BLaER1 (cell line): ENCODE measurements at regions not wholly inside any gene's neighbourhood (a gene's known extent, or its start where the extent isn't known, plus 50 kb on each side); places are given as distances from the start of the nearest gene placed in this dataset.

Source experiments
- H3K27ac ChIP-seq: shearing (Covaris generic); formaldehyde crosslinking; 2 replicates; pipeline ENCODE4 v1.8.1; 2022
- H3K27me3 ChIP-seq: shearing (Covaris generic); formaldehyde crosslinking; 2 replicates; pipeline ENCODE4 v1.8.1; 2022
- H3K36me3 ChIP-seq: shearing (Covaris generic); formaldehyde crosslinking; 2 replicates; pipeline ENCODE4 v1.8.1; 2022
- H3K4me1 ChIP-seq: shearing (Covaris generic); formaldehyde crosslinking; 2 replicates; pipeline ENCODE4 v1.8.1; 2022
- H3K4me2 ChIP-seq: shearing (Covaris generic); formaldehyde crosslinking; 2 replicates; pipeline ENCODE4 v1.8.1; 2022
- H3K4me3 ChIP-seq: shearing (Covaris generic); formaldehyde crosslinking; 2 replicates; pipeline ENCODE4 v1.8.1; 2022
- H3K9ac ChIP-seq: shearing (Covaris generic); formaldehyde crosslinking; 2 replicates; pipeline ENCODE4 v1.8.1; 2022
- H3K9me3 ChIP-seq: shearing (Covaris generic); formaldehyde crosslinking; 2 replicates; pipeline ENCODE4 v1.8.1; 2022
- H4K20me1 ChIP-seq: shearing (Covaris generic); formaldehyde crosslinking; 2 replicates; pipeline ENCODE4 v1.8.1; 2022
- Cebpa-rat ChIP-seq: shearing (Covaris generic); IDR thresholded peaks from 2 replicates; pipeline ENCODE4 v1.8.1; 2022

DNA sequence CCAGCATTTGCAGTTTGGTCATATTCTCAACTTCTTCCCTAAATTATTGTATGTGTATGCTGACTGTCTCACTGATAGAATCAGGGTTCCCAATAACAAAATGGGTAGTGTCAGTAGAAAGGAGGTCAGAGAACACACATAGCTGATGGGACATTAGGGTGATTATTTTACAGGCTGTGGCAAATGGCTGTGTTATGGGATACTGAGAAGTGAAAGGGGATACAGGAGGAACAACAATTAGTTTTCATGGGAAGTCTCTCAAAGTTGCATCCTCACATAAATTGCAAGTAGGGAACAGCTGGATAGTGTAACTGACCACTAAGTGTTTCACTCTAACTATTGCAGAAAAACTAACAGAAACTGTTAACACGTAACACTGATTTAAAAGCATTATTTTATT is 1199.3 kb downstream of the PCDH17 start:
- TF ChIP-seq Cebpa-rat, result no peak
- Histone ChIP-seq H4K20me1 (no peaks in the 10 kb centered on the region), H3K27me3 (no peaks in the 10 kb centered on the region), H3K4me3 (no peak overlapping the region), H3K4me2 (no peak overlapping the region), H3K9me3 (no peaks in the 10 kb centered on the region), H3K27ac (no peak overlapping the region), H3K9ac (no peak overlapping the region), H3K36me3 (no peaks in the 10 kb centered on the region), H3K4me1 (no peaks in the 10 kb centered on the region)

DNA sequence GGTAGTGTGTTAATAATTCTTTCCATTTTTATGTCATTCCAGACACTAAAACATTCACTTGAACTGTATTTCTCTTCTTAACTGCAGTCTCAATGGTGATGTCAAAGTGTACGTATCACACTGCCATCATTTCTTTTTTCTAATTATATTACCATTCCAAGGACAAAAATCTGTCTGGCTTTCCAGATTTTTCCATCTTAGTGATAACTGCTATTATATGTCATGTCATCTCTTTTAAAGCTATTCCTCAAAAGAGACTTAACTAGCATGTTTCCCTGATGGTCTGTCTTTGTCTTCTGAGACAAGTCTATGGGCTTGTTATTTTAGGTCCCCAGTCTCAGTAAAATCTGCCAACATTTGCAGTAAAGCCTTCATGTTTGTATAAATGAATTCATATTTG is 1207.1 kb downstream of the PCDH17 start:
- Histone ChIP-seq H3K4me2 (no peak overlapping the region), H3K4me1 (no peaks in the 10 kb centered on the region), H3K36me3 (no peaks in the 10 kb centered on the region), H3K9ac (no peak overlapping the region), H3K27me3 (no peaks in the 10 kb centered on the region), H4K20me1 (no peaks in the 10 kb centered on the region), H3K27ac (no peak overlapping the region), H3K9me3 (no peaks in the 10 kb centered on the region), H3K4me3 (no peak overlapping the region)
- TF ChIP-seq Cebpa-rat, result no peak

DNA sequence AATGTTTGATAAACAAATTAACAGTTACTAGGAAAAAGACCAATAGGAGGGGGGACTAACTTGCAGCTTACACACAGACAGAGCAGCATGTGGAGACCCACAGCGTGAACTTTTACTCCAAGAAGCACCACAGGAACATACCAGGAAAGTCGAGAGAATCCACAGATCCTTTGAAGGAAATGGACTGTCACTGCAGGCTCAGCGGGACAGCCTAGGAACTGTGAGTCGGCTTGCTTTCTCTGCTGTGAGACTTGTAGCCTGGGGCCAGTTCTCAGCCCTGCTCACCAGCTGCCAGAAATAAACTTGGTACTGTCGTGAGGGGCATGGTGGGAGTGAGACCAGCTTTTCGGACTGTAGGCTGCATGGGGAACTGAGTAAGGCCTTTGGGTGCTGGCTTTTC is 1211.5 kb downstream of the PCDH17 start:
- H3K27ac ChIP-seq, result no peak overlapping the region
- no peaks in the 10 kb centered on the region for H4K20me1 ChIP-seq
- H3K27me3 ChIP-seq, result no peaks in the 10 kb centered on the region
- no peak overlapping the region for H3K4me3 ChIP-seq
- H3K9me3 ChIP-seq, result peaks cover 19% of the 10 kb centered on the region; the same call in 1 of the 2 replicates
- TF ChIP-seq Cebpa-rat, result no peak
- no peaks in the 10 kb centered on the region for H3K36me3 ChIP-seq
- no peaks in the 10 kb centered on the region for H3K4me1 ChIP-seq
- H3K4me2 ChIP-seq, result no peak overlapping the region
- H3K9ac ChIP-seq, result no peak overlapping the region

DNA sequence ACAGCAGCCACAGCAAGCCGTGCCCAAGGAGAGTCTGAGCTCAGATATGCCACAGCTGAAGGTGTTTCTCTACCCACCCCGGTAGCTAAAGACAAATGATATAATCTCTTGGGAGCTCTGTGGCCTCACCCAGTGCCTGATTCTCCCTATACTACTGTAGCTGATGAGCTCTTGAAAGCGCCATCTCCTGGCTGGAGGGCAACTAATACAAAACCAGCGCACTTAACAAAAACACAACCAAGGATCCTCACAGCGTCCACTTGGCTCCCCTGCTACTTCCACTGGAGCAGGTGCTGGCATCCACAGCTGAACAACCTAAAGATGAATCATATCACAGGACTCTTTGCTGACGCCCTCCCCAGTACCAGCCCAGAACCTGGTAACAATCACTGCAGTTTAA is 1212.0 kb downstream of the PCDH17 start:
- Histone ChIP-seq H4K20me1 (no peaks in the 10 kb centered on the region), H3K27ac (no peak overlapping the region), H3K4me3 (no peak overlapping the region), H3K4me2 (no peak overlapping the region), H3K4me1 (no peaks in the 10 kb centered on the region), H3K36me3 (no peaks in the 10 kb centered on the region), H3K9ac (no peak overlapping the region), H3K27me3 (no peaks in the 10 kb centered on the region), H3K9me3 (peaks cover 19% of the 10 kb centered on the region; the same call in 1 of the 2 replicates)
- TF ChIP-seq Cebpa-rat, result no peak

- Histone ChIP-seq H3K27ac (no peak overlapping the region), H3K9ac (no peak overlapping the region), H3K4me2 (no peak overlapping the region), H4K20me1 (no peaks in the 10 kb centered on the region), H3K4me3 (no peak overlapping the region), H3K4me1 (no peaks in the 10 kb centered on the region; the same call in 1 of the 2 replicates), H3K9me3 (peaks cover 5% of the 10 kb centered on the region; the same call in 1 of the 2 replicates), H3K36me3 (no peaks in the 10 kb centered on the region), H3K27me3 (no peaks in the 10 kb centered on the region)
- TF ChIP-seq Cebpa-rat, result no peak
These were observed 1218.6 kb downstream of the PCDH17 start for GRCh38 chr13:58850161-58850560.

DNA sequence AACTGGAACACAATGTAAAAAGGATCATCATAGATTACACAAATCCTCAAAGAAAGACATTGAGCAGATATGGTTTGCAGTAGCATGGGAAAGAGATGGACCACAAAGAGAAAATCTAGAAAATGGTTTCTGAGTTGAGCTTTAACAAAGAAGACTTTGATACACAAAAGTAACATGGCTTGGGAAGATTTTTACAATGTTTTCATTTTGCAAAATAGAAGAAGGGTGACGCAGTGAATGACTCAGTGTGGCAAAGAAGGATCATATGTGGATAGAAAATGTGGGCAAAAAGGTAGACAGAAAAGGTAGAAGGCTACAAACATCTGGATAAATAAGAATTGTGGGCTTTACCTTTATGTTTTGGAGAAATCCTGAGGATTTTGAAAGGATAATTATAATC is 1220.5 kb downstream of the PCDH17 start:
- no peaks in the 10 kb centered on the region for H3K36me3 ChIP-seq
- H3K4me3 ChIP-seq, result no peak overlapping the region
- H3K4me2 ChIP-seq, result no peak overlapping the region
- H3K4me1 ChIP-seq, result no peaks in the 10 kb centered on the region; the same call in 1 of the 2 replicates
- no peaks in the 10 kb centered on the region for H4K20me1 ChIP-seq
- H3K27me3 ChIP-seq, result no peaks in the 10 kb centered on the region
- no peak overlapping the region for H3K27ac ChIP-seq
- TF ChIP-seq Cebpa-rat, result no peak
- no peaks in the 10 kb centered on the region for H3K9me3 ChIP-seq
- no peak overlapping the region for H3K9ac ChIP-seq

DNA sequence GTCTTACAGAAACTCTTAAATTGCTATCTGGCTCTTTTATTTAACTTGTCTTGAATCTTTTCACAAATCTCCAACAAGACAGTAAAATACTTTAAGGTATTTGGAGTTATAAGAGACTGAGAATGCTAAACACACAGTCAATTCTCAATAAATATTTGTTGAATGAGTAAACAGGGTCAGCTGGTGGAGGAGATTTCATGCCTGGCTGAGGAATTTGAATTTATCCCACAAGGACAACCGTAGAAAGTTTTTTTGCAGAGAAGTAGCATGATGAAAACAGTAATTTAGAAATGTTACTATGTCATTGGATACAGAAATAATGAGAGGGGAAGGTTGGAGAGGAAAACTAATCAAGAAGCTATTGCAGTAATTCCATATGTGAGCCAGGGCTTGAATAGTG is 1223.7 kb downstream of the PCDH17 start:
- Histone ChIP-seq H3K9ac (no peak overlapping the region), H3K4me1 (no peaks in the 10 kb centered on the region), H3K27me3 (no peaks in the 10 kb centered on the region), H3K27ac (no peak overlapping the region), H3K4me3 (no peak overlapping the region), H3K9me3 (peaks cover 15% of the 10 kb centered on the region), H4K20me1 (no peaks in the 10 kb centered on the region), H3K36me3 (no peaks in the 10 kb centered on the region), H3K4me2 (no peak overlapping the region)
- TF ChIP-seq Cebpa-rat, result no peak

DNA sequence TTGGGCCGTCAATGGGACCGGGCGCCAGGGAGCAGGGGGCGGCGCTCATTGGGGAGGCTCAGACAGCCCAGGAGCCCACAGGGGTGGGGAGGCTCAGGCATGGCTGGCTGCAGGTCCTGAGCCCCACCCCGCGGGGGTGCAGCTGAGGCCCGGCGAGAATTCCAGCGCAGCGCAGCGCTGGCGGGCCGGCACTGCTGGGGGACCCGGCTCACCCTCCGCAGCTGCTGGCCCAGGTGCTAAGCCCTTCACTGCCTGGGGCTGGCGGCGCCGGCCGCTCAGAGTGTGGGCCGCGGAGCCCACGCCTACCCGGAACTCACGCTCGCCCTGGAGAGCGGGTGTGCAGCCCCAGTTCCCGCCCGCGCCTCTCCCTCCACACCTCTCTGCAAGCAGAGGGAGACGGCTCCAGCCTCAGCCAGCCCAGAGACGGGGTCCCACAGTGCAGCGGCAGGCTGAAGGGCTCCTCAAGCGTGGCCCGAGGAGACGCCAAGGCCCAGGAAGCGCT is 1227.4 kb downstream of the PCDH17 start:
- no peak overlapping the region for H3K4me2 ChIP-seq
- H3K4me3 ChIP-seq, result no peak overlapping the region
- no peaks in the 10 kb centered on the region for H3K27me3 ChIP-seq
- no peaks in the 10 kb centered on the region for H3K4me1 ChIP-seq
- H3K36me3 ChIP-seq, result no peaks in the 10 kb centered on the region
- no peak overlapping the region for H3K27ac ChIP-seq
- TF ChIP-seq Cebpa-rat, result no peak
- H3K9ac ChIP-seq, result no peak overlapping the region
- peaks cover 15% of the 10 kb centered on the region for H3K9me3 ChIP-seq
- H4K20me1 ChIP-seq, result no peaks in the 10 kb centered on the region

DNA sequence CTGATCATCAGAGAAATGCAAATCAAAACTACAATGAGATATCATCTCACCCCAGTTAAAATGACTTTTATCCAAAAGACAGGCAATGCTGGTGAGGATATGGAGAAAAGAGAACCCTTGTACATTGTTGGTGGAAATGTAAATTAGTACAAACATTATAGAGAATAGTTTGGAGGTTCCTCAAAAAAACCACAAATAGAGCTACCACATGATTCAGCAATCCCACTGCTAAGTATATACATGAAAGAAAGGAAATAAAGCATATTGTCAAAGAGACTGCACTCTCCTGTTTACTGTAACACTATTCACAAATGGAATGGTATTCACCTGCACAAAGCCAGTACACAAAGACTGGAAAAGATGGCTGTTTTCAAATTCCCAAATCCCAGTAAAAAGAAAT is 1233.7 kb downstream of the PCDH17 start:
- Histone ChIP-seq H4K20me1 (no peaks in the 10 kb centered on the region), H3K4me2 (no peak overlapping the region), H3K36me3 (no peaks in the 10 kb centered on the region), H3K27me3 (no peaks in the 10 kb centered on the region), H3K9me3 (no peaks in the 10 kb centered on the region), H3K4me3 (no peak overlapping the region), H3K4me1 (no peaks in the 10 kb centered on the region), H3K9ac (no peak overlapping the region), H3K27ac (no peak overlapping the region)
- no peak for TF ChIP-seq Cebpa-rat

GRCh38 chr13:58869566-58869965 is 1238.0 kb downstream of the PCDH17 start:
- H3K4me2 ChIP-seq, result no peak overlapping the region
- no peaks in the 10 kb centered on the region for H3K4me1 ChIP-seq
- no peaks in the 10 kb centered on the region for H4K20me1 ChIP-seq
- H3K27me3 ChIP-seq, result no peaks in the 10 kb centered on the region
- no peaks in the 10 kb centered on the region for H3K36me3 ChIP-seq
- no peak overlapping the region for H3K9ac ChIP-seq
- TF ChIP-seq Cebpa-rat, result no peak
- H3K9me3 ChIP-seq, result no peaks in the 10 kb centered on the region
- H3K4me3 ChIP-seq, result no peak overlapping the region
- H3K27ac ChIP-seq, result no peak overlapping the region

DNA sequence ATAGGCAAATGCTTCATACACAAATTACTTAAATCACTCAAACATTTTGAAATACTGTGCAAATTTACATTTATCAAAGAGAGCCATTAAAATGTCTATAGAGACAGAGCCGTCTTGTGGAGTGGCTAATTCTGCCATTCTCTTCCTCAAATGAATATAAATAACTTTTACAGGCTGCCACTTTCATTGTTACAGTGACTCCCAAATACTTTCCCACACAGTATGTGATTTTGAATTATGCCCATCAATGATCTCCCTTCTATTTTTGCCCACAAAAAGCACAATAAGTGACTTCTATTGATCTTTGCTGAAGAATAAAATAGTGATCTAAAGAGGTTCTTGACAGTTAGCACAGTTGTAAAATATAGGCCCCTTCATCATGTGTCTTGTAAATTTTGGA is 1244.9 kb downstream of the PCDH17 start:
- no peak for TF ChIP-seq Cebpa-rat
- H3K4me2 ChIP-seq, result no peak overlapping the region
- H3K27ac ChIP-seq, result no peak overlapping the region

More for the DNA sequence above, 1244.9 kb downstream of the PCDH17 start:
- Histone ChIP-seq H3K9me3 (no peaks in the 10 kb centered on the region), H3K4me3 (no peak overlapping the region), H3K9ac (no peak overlapping the region), H4K20me1 (no peaks in the 10 kb centered on the region), H3K27me3 (no peaks in the 10 kb centered on the region), H3K4me1 (no peaks in the 10 kb centered on the region), H3K36me3 (no peaks in the 10 kb centered on the region)
